Parathyroid adenoma (tissue), 2 donors: ENCODE measurements at regions not wholly inside any gene's neighbourhood (a gene's known extent, or its start where the extent isn't known, plus 50 kb on each side); places are given as distances from the start of the nearest gene placed in this dataset.

Experiments used
- H2AFZ ChIP-seq: fragments of 300-600 bp; sonication (generic); one replicate; pipeline ENCODE4 v1.7.0; 2017; ENCODE audit warnings: antibody characterized with exemption, mild to moderate bottlenecking
- H3K27ac ChIP-seq: fragments of 300-600 bp; sonication (generic); one replicate; pipeline ENCODE4 v1.7.0; 2017
- H3K27me3 ChIP-seq: fragments of 300-600 bp; sonication (generic); one replicate; pipeline ENCODE4 v1.7.0; 2017; ENCODE audit warnings: low read length; ENCODE audit not compliant: control insufficient read depth, insufficient read depth
- H3K36me3 ChIP-seq: fragments of 300-600 bp; sonication (generic); one replicate; pipeline ENCODE4 v1.7.0; 2017; ENCODE audit warnings: low read length; ENCODE audit not compliant: control insufficient read depth, insufficient read depth
- H3K4me1 ChIP-seq: fragments of 300-600 bp; sonication (generic); one replicate; pipeline ENCODE4 v1.7.0; 2017; ENCODE audit warnings: control low read depth
- H3K4me2 ChIP-seq: fragments of 300-600 bp; sonication (generic); one replicate; pipeline ENCODE4 v1.7.0; 2017; ENCODE audit warnings: low read length
- H3K4me3 ChIP-seq: fragments of 300-600 bp; sonication (generic); one replicate; pipeline ENCODE4 v1.7.0; 2017; ENCODE audit warnings: low read depth, low read length
- H3K79me2 ChIP-seq: fragments of 300-600 bp; sonication (generic); one replicate; pipeline ENCODE4 v1.7.0; 2017; ENCODE audit warnings: control low read depth
- H3K9ac ChIP-seq: fragments of 300-600 bp; sonication (generic); one replicate; pipeline ENCODE4 v1.7.0; 2017; ENCODE audit warnings: mild to moderate bottlenecking
- H3K9me3 ChIP-seq: fragments of 300-600 bp; sonication (generic); one replicate; pipeline ENCODE4 v1.7.0; 2017; ENCODE audit warnings: low read length; ENCODE audit not compliant: control insufficient read depth
- CTCF ChIP-seq: fragments of 300-600 bp; sonication (generic); IDR thresholded peaks from one replicate; pipeline ENCODE4 v1.7.0; 2017; ENCODE audit warnings: antibody characterized with exemption, mild to moderate bottlenecking
- donor health status: primary hyperparathyroidism.

- Histone ChIP-seq H3K79me2 (no peaks in the 10 kb centered on the region), H3K4me3 (no peak overlapping the region), H3K4me1 (peaks cover 41% of the 10 kb centered on the region), H3K9ac (no peak overlapping the region), H3K27ac (peak overlapping the region; percentile 93), H3K27me3 (no peaks in the 10 kb centered on the region), H3K36me3 (no peaks in the 10 kb centered on the region), H3K9me3 (no peaks in the 10 kb centered on the region), H3K4me2 (no peak overlapping the region), H2AFZ (no peak overlapping the region)
- no peak for TF ChIP-seq CTCF
Measured at GRCh38 chr11:86176165-86176884, 68.2 kb upstream of the EED start.

- H3K27ac ChIP-seq, result peak overlapping the region; percentile 93
Measured at GRCh38 chr11:86175626-86176025, 68.9 kb upstream of the EED start.

GRCh38 chr11:86175191-86175590 lies 69.4 kb upstream of the EED start:
- H3K79me2 ChIP-seq, result no peaks in the 10 kb centered on the region
- no peak overlapping the region for H3K4me3 ChIP-seq
- no peak overlapping the region for H2AFZ ChIP-seq
- H3K27me3 ChIP-seq, result no peaks in the 10 kb centered on the region
- peak overlapping the region; percentile 93 for H3K27ac ChIP-seq
- no peaks in the 10 kb centered on the region for H3K9me3 ChIP-seq
- no peaks in the 10 kb centered on the region for H3K36me3 ChIP-seq
- H3K4me2 ChIP-seq, result no peak overlapping the region
- no peak overlapping the region for H3K9ac ChIP-seq
- TF ChIP-seq CTCF, result no peak
- peaks cover 41% of the 10 kb centered on the region for H3K4me1 ChIP-seq

More at GRCh38 chr11:86175626-86176025, 68.9 kb upstream of the EED start:
- Histone ChIP-seq H3K9me3 (no peaks in the 10 kb centered on the region), H3K9ac (no peak overlapping the region), H3K4me1 (peaks cover 41% of the 10 kb centered on the region), H3K4me3 (no peak overlapping the region), H3K79me2 (no peaks in the 10 kb centered on the region), H3K36me3 (no peaks in the 10 kb centered on the region), H3K4me2 (no peak overlapping the region), H2AFZ (no peak overlapping the region), H3K27me3 (no peaks in the 10 kb centered on the region)
- TF ChIP-seq CTCF, result no peak

- H2AFZ ChIP-seq, result peak overlapping the region; percentile 39
- no peak overlapping the region for H3K4me3 ChIP-seq
- no peaks in the 10 kb centered on the region for H3K9me3 ChIP-seq
- no peaks in the 10 kb centered on the region for H3K27me3 ChIP-seq
- no peak for TF ChIP-seq CTCF
- H3K79me2 ChIP-seq, result no peaks in the 10 kb centered on the region
- H3K9ac ChIP-seq, result no peak overlapping the region
- peaks cover 41% of the 10 kb centered on the region for H3K4me1 ChIP-seq
- H3K36me3 ChIP-seq, result no peaks in the 10 kb centered on the region
- peak overlapping the region; percentile 93 for H3K27ac ChIP-seq
- no peak overlapping the region for H3K4me2 ChIP-seq
Measured at GRCh38 chr11:86174101-86175046, 70.2 kb upstream of the EED start.
